ENCODE measurements at regions not wholly inside any gene's neighbourhood (a gene's known extent, or its start where the extent isn't known, plus 50 kb on each side); places are given as distances from the start of the nearest gene placed in this dataset.

GRCh38 chr5:5591567-5591966, 169.1 kb downstream of the ICE1 start:
- no peak for TF ChIP-seq CTCF (IDR thresholded peaks at IDR 0.05; ENCODE audit: poor library complexity, severe bottlenecking)
- TF ChIP-seq EP300 (conservative IDR thresholded peaks at IDR 0.05; ENCODE audit: poor library complexity, severe bottlenecking): no peak
- TF ChIP-seq TAF1 (IDR thresholded peaks at IDR 0.05; ENCODE audit: low read depth): no peak
- no peak for TF ChIP-seq POLR2AphosphoS5 (IDR thresholded peaks at IDR 0.05)
- no peak for TF ChIP-seq EZH2 (IDR thresholded peaks at IDR 0.05; ENCODE audit: borderline replicate concordance, insufficient read depth, low read length, poor library complexity, severe bottlenecking)
- TF ChIP-seq SMC3 (conservative IDR thresholded peaks at IDR 0.05; ENCODE audit: poor library complexity): no peak

Measured in neural cell (in vitro differentiated cells).